GM23338 (cell line): ENCODE measurements at regions not wholly inside any gene's neighbourhood (a gene's known extent, or its start where the extent isn't known, plus 50 kb on each side); places are given as distances from the start of the nearest gene placed in this dataset.

Experiments
- ATAC-seq: fragments of 200-7000 bp; cut with Tn5 transposase; 3 replicates; pipeline ENCODE4 v1.9.1; 2020
- DNase-seq: peaks from one replicate; pipeline ENCODE4 v3.0.0-alpha.2; 2015; ENCODE audit warnings: low spot score
- H2AFZ ChIP-seq: fragments of 200-600 bp; sonication (generic); 2 replicates; pipeline ENCODE4 v1.8.0; 2016; ENCODE audit warnings: antibody characterized with exemption, mild to moderate bottlenecking, moderate library complexity
- H3F3A ChIP-seq: fragments of 200-600 bp; sonication (generic); replicated peaks from 2 replicates; pipeline ENCODE4 v1.8.0; 2017; ENCODE audit warnings: antibody characterized with exemption, mixed run types, low read depth
- H3K27ac ChIP-seq: fragments of 200-600 bp; sonication (generic); 2 replicates; pipeline ENCODE4 v1.6.1; 2016; ENCODE audit warnings: low read depth
- H3K27me3 ChIP-seq: fragments of 200-600 bp; sonication (generic); 2 replicates; pipeline ENCODE4 v1.8.0; 2016; ENCODE audit warnings: mild to moderate bottlenecking, mixed run types, moderate library complexity; ENCODE audit not compliant: insufficient read depth
- H3K36me3 ChIP-seq: fragments of 200-600 bp; sonication (generic); 2 replicates; pipeline ENCODE4 v1.8.0; 2016; ENCODE audit warnings: mild to moderate bottlenecking; ENCODE audit not compliant: insufficient read depth
- H3K4me1 ChIP-seq: fragments of 200-600 bp; sonication (generic); 2 replicates; pipeline ENCODE4 v1.8.0; 2016; ENCODE audit warnings: mild to moderate bottlenecking, moderate library complexity; ENCODE audit not compliant: insufficient read depth
- H3K4me2 ChIP-seq: fragments of 200-600 bp; sonication (generic); 2 replicates; pipeline ENCODE4 v1.7.1; 2017; ENCODE audit warnings: mixed run types
- H3K4me3 ChIP-seq: fragments of 200-600 bp; sonication (generic); 2 replicates; pipeline ENCODE4 v1.6.1; 2016; ENCODE audit warnings: mixed run types
- H3K79me2 ChIP-seq: fragments of 200-600 bp; sonication (generic); replicated peaks from 2 replicates; pipeline ENCODE4 v1.8.0; 2017; ENCODE audit warnings: mild to moderate bottlenecking; ENCODE audit not compliant: insufficient read depth
- H3K9me2 ChIP-seq: fragments of 200-600 bp; sonication (generic); 2 replicates; pipeline ENCODE4 v1.8.0; 2017; ENCODE audit not compliant: insufficient read depth
- H4K20me1 ChIP-seq: fragments of 200-600 bp; sonication (generic); replicated peaks from 2 replicates; pipeline ENCODE4 v1.8.0; 2017; ENCODE audit warnings: mild to moderate bottlenecking; ENCODE audit not compliant: insufficient read depth
- H3K27ac Mint-ChIP-seq: 2 replicates; pipeline ENCODE4 v1.8.0; 2020; ENCODE audit warnings: inconsistent platforms, mild to moderate bottlenecking, moderate library complexity, mixed read lengths
- H3K27me3 Mint-ChIP-seq: 3 replicates; pipeline ENCODE4 v1.8.0; 2022; ENCODE audit warnings: low read depth, mild to moderate bottlenecking, moderate library complexity, mixed read lengths, inconsistent platforms; ENCODE audit not compliant: insufficient read depth, poor library complexity
- H3K36me3 Mint-ChIP-seq: 3 replicates; pipeline ENCODE4 v1.8.0; 2021; ENCODE audit warnings: low read depth, mild to moderate bottlenecking, inconsistent platforms, moderate library complexity, mixed read lengths
- H3K4me1 Mint-ChIP-seq: 3 replicates; pipeline ENCODE4 v1.8.0; 2020; ENCODE audit warnings: mild to moderate bottlenecking, inconsistent platforms, mixed read lengths
- H3K4me3 Mint-ChIP-seq: 3 replicates; pipeline ENCODE4 v1.8.0; 2021; ENCODE audit warnings: moderate library complexity, mild to moderate bottlenecking, inconsistent platforms, mixed read lengths
- H3K9me3 Mint-ChIP-seq: 3 replicates; pipeline ENCODE4 v1.8.0; 2020; ENCODE audit warnings: moderate library complexity, mild to moderate bottlenecking, inconsistent platforms, mixed read lengths
- CREB1 ChIP-seq: fragments of 250-450 bp; sonication (Bioruptor Pico); IDR thresholded peaks from 2 replicates; pipeline ENCODE4 v1.5.0; 2020; ENCODE audit warnings: low read depth, mild to moderate bottlenecking, moderate library complexity
- CTCF ChIP-seq, 2 experiments: fragments of 200-600 bp in 1 of 2; sonication (generic) in 1 of 2; conservative IDR thresholded peaks; 2 replicates each; pipeline versions ENCODE4 v1.5.1 to v1.6.1; 2016 to 2017; ENCODE audit warnings: antibody characterized with exemption in 2 of 2, low read depth in 2 of 2, mild to moderate bottlenecking in 2 of 2, moderate library complexity in 1 of 2
- ETS1 ChIP-seq: IDR thresholded peaks from 2 replicates; pipeline ENCODE4 v1.6.1; 2016; ENCODE audit warnings: antibody characterized with exemption
- EZH2 ChIP-seq: fragments of 200-600 bp; sonication (generic); IDR thresholded peaks from one replicate; pipeline ENCODE4 v1.8.0; 2017; ENCODE audit warnings: antibody characterized with exemption, mild to moderate bottlenecking, low read depth; ENCODE audit not compliant: unreplicated experiment
- EZH2phosphoT487 ChIP-seq: fragments of 200-600 bp; sonication (generic); IDR thresholded peaks from one replicate; pipeline ENCODE4 v1.8.1; 2018; ENCODE audit warnings: antibody characterized with exemption; ENCODE audit not compliant: unreplicated experiment
- JUNB ChIP-seq: IDR thresholded peaks from one replicate; pipeline ENCODE4 v1.6.1; 2016; ENCODE audit warnings: antibody characterized with exemption; ENCODE audit not compliant: unreplicated experiment
- NANOG ChIP-seq: IDR thresholded peaks from 2 replicates; pipeline ENCODE4 v1.6.1; 2016; ENCODE audit warnings: antibody characterized with exemption, borderline replicate concordance
- POLR2AphosphoS5 ChIP-seq: IDR thresholded peaks from 2 replicates; pipeline ENCODE4 v1.6.1; 2016; ENCODE audit warnings: antibody characterized with exemption, low read depth
- REST ChIP-seq: IDR thresholded peaks from one replicate; pipeline ENCODE4 v1.6.1; 2018; ENCODE audit warnings: antibody characterized with exemption; ENCODE audit not compliant: unreplicated experiment
- STAT1 ChIP-seq: IDR thresholded peaks from one replicate; pipeline ENCODE4 v1.6.1; 2016; ENCODE audit warnings: antibody characterized with exemption; ENCODE audit not compliant: unreplicated experiment
- ZNF114 ChIP-seq: fragments of 250-450 bp; sonication (Bioruptor Pico); IDR thresholded peaks from 2 replicates; pipeline ENCODE4 v1.5.0; 2020; ENCODE audit warnings: mild to moderate bottlenecking, moderate library complexity
- ZNF331 ChIP-seq: fragments of 250-450 bp; sonication (Bioruptor Pico); IDR thresholded peaks from 2 replicates; pipeline ENCODE4 v1.5.0; 2020; ENCODE audit warnings: low read depth, mild to moderate bottlenecking, moderate library complexity
- ZNF462 ChIP-seq: fragments of 250-450 bp; sonication (Bioruptor Pico); IDR thresholded peaks from 2 replicates; pipeline ENCODE4 v1.5.0; 2020; ENCODE audit warnings: mild to moderate bottlenecking, moderate library complexity

GRCh38 chr15:98504998-98505397 lies 143.3 kb upstream of the IGF1R start:
- TF ChIP-seq POLR2AphosphoS5 (no peak), ZNF462 (CRISPR knock-in tag) (no peak), CREB1 (no peak), EZH2phosphoT487 (no peak), NANOG (no peak), ZNF331 (CRISPR knock-in tag) (no peak), CTCF (conservative IDR thresholded peaks at IDR 0.05; ENCODE audit: low read depth in 2 of 2) (no peak), ETS1 (no peak), ZNF114 (CRISPR knock-in tag) (no peak), EZH2 (no peak), STAT1 (no peak), JUNB (no peak), REST (no peak)
- Mint-ChIP-seq H3K36me3 (no peaks in the 10 kb centered on the region), H3K9me3 (no peaks in the 10 kb centered on the region; the same call in 2 of the 3 replicates), H3K4me3 (no peak overlapping the region), H3K27ac (no peak overlapping the region), H3K4me1 (no peaks in the 10 kb centered on the region; the same call in 2 of the 3 replicates), H3K27me3 (peaks cover 5% of the 10 kb centered on the region)
- H3F3A ChIP-seq: no peaks in the 10 kb centered on the region
- H3K79me2 ChIP-seq: no peaks in the 10 kb centered on the region
- H3K4me1 ChIP-seq: 0 out of 2 replicates have a peak, but pooled peaks cover 3% of the 10 kb centered on the region
- H3K27ac ChIP-seq: no peak overlapping the region
- peak overlapping the region; percentile 72; the same call in 1 of the 2 replicates for H2AFZ ChIP-seq
- DNase-seq (no peak), ATAC-seq (no peak)
- H3K27me3 ChIP-seq: no peaks in the 10 kb centered on the region
- no peaks in the 10 kb centered on the region for H3K36me3 ChIP-seq
- H3K9me2 ChIP-seq: no peaks in the 10 kb centered on the region
- H3K4me3 ChIP-seq: no peak overlapping the region
- H3K4me2 ChIP-seq: no peak overlapping the region
- H4K20me1 ChIP-seq: no peaks in the 10 kb centered on the region
